Sigmoid colon (tissue), 4 donors: ENCODE measurements at regions not wholly inside any gene's neighbourhood (a gene's known extent, or its start where the extent isn't known, plus 50 kb on each side); places are given as distances from the start of the nearest gene placed in this dataset.
"Not testable (repeated sequence)": the region's sequence is repeated elsewhere in the genome, so short reads cannot be mapped to it uniquely, and the experiment has no call there.

Experiments used
- CTCF ChIP-seq, 4 experiments: fragments of 450-650 bp in 3 of 4; fragments of 200-600 bp in 1 of 4; IDR thresholded peaks; one replicate each; pipeline ENCODE4 v1.5.1; 2016 to 2019; ENCODE audit warnings: antibody characterized with exemption in 4 of 4, mild to moderate bottlenecking in 3 of 4, moderate library complexity in 2 of 4
- EP300 ChIP-seq, 4 donors: sonication (generic); formaldehyde crosslinking; IDR thresholded peaks; one replicate each; pipeline ENCODE4 v1.6.1; 2017; ENCODE audit warnings: antibody characterized with exemption in 4 of 4
- POLR2A ChIP-seq, 2 donors: fragments of 450-650 bp; IDR thresholded peaks; one replicate each; pipeline ENCODE4 v1.6.1; 2016; ENCODE audit warnings: antibody characterized with exemption in 2 of 2, mild to moderate bottlenecking in 2 of 2, moderate library complexity in 2 of 2

- TF ChIP-seq EP300, POLR2A, CTCF (IDR thresholded peaks at IDR 0.05): not testable (repeated sequence)
These were observed 117.5 kb upstream of the SPATA31C2 start for GRCh38 chr9:88255806-88256205.
